Omental fat pad (tissue), 3 donors: ENCODE measurements at regions not wholly inside any gene's neighbourhood (a gene's known extent, or its start where the extent isn't known, plus 50 kb on each side); places are given as distances from the start of the nearest gene placed in this dataset.

Experiments used
- ATAC-seq: fragments of 150-250 bp; one replicate; pipeline ENCODE4 v1.9.1; 2016; ENCODE audit warnings: mild to moderate bottlenecking, moderate library complexity; ENCODE audit not compliant: low FRiP score
- DNase-seq: peaks from one replicate; pipeline ENCODE4 v3.0.0-alpha.2; 2019; ENCODE audit warnings: low spot score
- TF ChIP-seq, protein P1 (sequence below), 3 donors: fragments of 450-650 bp; IDR thresholded peaks; one replicate each; pipeline ENCODE4 v1.5.1; 2016 to 2017; ENCODE audit warnings: antibody characterized with exemption in 3 of 3, mild to moderate bottlenecking in 3 of 3, moderate library complexity in 2 of 3

DNA sequence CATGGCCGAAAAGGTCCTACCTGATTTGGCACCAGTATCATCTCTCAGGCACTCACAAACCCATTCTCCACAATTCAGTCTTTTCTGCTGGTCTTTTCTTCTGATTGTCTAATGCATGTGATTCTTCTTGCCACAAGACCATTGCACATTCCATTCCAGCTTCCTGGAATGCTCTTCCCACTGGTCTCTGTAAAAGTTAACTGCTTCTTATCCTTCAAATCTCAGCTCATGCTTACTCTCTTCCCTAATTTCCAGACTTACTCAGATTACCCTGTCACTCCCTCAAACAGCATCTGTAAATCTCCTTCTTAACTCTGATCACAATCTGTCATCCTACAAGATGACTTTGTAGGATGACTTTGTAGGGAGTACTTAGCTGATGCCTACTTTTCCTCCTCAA lies 320.2 kb downstream of the MAP2K6 start:
- ATAC-seq, result no peak
- TF ChIP-seq, protein P1, sequence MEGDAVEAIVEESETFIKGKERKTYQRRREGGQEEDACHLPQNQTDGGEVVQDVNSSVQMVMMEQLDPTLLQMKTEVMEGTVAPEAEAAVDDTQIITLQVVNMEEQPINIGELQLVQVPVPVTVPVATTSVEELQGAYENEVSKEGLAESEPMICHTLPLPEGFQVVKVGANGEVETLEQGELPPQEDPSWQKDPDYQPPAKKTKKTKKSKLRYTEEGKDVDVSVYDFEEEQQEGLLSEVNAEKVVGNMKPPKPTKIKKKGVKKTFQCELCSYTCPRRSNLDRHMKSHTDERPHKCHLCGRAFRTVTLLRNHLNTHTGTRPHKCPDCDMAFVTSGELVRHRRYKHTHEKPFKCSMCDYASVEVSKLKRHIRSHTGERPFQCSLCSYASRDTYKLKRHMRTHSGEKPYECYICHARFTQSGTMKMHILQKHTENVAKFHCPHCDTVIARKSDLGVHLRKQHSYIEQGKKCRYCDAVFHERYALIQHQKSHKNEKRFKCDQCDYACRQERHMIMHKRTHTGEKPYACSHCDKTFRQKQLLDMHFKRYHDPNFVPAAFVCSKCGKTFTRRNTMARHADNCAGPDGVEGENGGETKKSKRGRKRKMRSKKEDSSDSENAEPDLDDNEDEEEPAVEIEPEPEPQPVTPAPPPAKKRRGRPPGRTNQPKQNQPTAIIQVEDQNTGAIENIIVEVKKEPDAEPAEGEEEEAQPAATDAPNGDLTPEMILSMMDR (IDR thresholded peaks at IDR 0.05), result no peak
- no peak for DNase-seq

DNA sequence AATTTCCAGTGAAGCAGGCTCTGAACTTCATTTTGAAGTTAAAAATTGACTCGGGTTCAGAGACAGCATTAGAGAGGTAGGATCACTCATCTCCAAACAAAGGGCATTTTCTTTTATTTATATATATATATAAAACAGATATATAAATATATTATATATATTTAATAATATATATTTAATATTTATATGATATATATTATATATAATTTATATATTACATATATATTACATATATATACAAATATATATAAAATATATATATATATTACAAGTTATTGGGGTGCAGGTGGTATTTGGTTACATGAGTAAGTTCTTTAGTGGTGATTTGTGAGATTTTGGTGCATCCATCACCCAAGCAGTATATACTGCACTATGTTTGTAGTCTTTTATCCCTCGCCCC lies 320.8 kb downstream of the MAP2K6 start:
- ATAC-seq (no peak), DNase-seq (no peak)
- TF ChIP-seq, protein P1 (IDR thresholded peaks at IDR 0.05), result no peak

DNA sequence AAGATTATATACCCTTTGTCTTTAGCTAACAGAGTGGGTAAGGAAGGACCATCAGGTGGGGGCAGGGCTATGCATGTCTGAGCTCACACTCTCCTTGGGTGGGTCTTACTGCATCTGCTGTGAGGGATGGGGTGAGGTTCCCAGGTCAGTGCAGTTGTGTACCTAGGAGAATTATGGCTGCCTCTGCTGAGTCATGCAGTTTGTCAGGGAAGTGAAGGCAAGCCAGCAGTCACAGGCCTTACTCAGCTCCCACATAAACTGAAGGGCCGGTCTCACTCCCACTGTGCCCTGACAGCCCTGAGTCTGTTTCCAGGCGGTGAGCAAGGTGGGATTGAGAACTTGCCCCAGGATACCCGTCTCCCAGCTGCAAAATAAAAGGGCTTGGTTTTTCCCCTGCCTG lies 328.6 kb downstream of the MAP2K6 start:
- ATAC-seq (no peak), DNase-seq (no peak)
- TF ChIP-seq, protein P1 (IDR thresholded peaks at IDR 0.05), result no peak

DNA sequence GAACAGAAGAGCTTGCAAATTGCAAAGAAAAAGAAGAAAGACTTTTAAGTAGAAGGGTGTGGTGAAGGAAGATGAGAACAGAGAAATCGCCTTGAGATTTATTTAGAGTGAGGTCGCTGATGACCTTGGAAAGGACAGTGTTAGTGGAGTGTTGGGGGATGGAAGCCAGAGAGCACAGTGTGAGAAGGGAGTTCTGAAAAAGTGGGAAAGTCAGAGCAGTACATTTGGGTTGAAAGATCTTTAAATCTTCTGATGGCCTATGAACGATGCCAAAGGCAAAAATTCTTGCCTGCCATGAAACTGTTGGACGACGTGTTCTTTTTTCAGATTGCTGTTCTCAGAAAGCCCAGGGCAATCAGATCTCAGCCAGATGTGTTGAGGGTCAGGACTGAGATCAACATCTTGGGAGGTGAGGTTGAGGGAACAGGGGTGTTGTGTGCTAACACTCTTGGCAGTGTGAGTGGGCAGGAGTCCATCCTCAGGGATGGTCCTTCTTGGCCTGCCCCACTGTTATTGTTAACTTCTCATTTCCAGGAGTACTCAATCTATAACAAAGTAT lies 330.1 kb downstream of the MAP2K6 start:
- ATAC-seq (no peak), DNase-seq (no peak)
- TF ChIP-seq, protein P1 (IDR thresholded peaks at IDR 0.05), result no peak

DNA sequence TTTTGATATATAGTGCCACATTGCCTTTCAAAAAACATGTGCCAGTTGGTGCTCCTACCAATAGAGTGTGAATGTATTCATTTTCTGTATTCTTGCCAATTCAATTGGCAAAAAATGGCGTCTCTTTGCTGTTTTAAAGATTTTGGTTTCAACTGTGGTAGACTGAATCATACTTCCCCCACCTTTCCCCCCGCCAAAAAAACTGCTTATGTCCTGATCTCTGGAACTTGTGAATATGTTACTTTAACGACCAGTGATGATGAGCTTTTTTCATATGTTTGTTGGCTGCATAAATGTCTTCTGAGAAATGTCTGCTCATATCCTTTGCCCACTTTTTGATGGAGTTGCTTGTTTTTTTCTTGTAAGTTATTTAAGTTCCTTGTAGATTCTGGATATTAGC lies 325.1 kb upstream of the KCNJ16 start:
- TF ChIP-seq, protein P1 (IDR thresholded peaks at IDR 0.05), result no peak
- no peak for ATAC-seq
- no peak for DNase-seq

DNA sequence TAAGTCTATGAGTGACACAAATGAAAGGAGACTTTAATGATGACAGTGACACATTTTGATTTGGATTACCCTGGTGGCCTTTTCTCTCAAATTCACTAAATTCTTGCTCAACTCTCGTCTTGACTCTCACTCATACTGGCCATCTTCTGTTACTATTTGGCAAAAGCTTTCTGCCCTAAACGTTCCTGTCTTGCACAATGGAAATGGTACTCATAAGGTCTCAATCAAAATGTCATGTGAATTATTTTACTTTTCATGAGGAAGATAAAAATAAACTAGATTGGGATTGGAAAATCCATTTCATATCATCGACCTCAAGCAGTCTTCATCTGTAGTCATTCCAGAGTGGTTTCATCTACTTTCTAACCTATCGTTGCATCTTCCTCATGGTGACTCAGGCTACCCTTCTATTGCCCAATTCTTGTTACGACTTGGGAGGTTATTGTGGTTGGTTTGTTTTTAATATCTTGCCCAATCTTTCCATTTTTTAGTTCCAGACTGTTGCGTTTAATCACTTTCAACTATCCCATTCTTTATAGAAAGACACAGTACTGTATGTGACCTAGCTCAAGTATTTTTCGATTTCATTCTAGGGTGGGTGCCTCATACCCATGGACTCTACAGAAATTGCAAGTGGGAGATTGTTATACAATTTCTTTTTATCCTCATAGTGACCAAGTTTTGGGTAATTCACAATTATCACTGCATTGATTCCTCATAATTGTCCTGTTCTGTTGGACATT lies 317.2 kb upstream of the KCNJ16 start:
- TF ChIP-seq, protein P1 (IDR thresholded peaks at IDR 0.05), result no peak
- no peak for DNase-seq
- peak; percentile 72 for ATAC-seq

DNA sequence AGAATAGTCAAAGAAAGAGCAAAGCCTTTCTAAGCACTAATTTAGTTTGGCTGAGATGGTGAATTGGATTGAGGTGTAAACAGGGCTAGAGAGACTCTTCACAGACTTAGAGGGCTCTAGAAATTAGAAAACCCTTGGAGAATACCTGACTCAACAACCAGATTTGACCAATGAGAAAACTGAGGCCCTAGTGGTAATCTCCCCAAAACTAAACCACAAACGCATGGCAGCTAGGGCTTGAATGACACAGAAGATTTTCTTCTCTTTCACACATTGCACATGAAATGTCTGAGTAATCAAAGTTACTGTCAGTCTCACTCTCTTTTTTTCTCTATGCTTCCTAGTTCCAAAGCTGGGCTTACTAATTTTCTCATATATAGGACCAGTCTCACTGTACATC lies 314.5 kb upstream of the KCNJ16 start:
- TF ChIP-seq, protein P1 (IDR thresholded peaks at IDR 0.05), result no peak
- ATAC-seq (no peak), DNase-seq (no peak)
